ENCODE measurements at regions not wholly inside any gene's neighbourhood (a gene's known extent, or its start where the extent isn't known, plus 50 kb on each side); places are given as distances from the start of the nearest gene placed in this dataset.

DNA sequence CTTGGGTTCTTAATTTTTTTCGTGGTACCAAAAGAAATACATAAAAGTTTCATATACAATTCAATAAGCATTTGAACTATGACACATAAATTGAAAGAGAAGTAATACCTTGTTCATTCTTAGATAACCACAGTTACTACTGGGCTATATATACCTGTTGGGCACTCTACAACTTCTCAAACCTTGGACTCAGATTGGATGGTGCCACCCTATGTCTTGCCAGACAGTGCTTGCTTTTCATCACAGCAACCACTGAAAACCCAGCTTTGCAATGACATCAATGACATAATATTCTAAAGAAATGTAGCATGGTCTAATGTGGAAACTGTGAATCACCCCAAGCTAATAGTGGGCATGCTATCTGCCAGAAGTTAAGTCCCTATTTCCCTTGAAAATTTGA is 62.8 kb upstream of the DPH5 start:
- H2BK12ac ChIP-seq (ENCODE audit: low read length), result no peak overlapping the region
- H3K27ac ChIP-seq (replicated peaks; ENCODE audit: low read length), result no peak overlapping the region
- no CpG with 5 or more reads among the region's 1 CpG for WGBS, 2 donors (ENCODE audit: extremely low coverage in 2 of 2, insufficient read length in 2 of 2, insufficient replicate concordance in 1 of 2)

DNA sequence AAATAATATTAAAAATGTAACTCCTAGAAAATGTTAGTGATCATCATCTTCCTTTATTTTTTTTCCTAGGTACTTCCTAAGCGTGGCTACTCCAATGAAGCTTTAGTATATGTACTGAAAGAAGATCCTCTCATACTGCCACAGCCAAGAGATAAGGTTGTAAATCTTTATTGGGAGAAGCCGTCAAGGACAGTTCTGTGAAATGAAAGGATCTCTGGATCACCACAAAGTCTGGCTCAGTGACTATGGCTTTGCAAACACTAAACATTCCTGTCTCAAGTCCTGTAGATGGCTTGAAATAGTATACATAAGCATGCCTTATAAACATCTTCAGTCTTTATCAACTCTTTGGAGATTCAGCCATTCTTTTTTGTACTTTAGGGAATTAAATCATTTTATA is 61.2 kb upstream of the DPH5 start:
- Histone ChIP-seq H3K4me3 (ENCODE audit: low read length in 2 of 2) (no peak overlapping the region), H3K4me1 (ENCODE audit: control insufficient read depth in 2 of 2, insufficient read depth in 1 of 2, low read depth in 1 of 2, low read length in 2 of 2) (peaks cover 0 to 2% of the 10 kb centered on the region in 2 donors), H2BK12ac (ENCODE audit: low read length) (no peak overlapping the region), H3K14ac (ENCODE audit: low read length) (no peak overlapping the region), H3K4me2 (ENCODE audit: insufficient read depth, low read length, poor library complexity, severe bottlenecking) (no peak overlapping the region), H3K36me3 (replicated peaks in 1 of 2; ENCODE audit: control insufficient read depth in 2 of 2, insufficient read depth in 2 of 2, low read length in 2 of 2) (peaks cover 0 to 7% of the 10 kb centered on the region in 2 donors), H2BK120ac (ENCODE audit: low read depth, low read length) (no peak overlapping the region), H3K27me3 (ENCODE audit: control insufficient read depth in 3 of 3, insufficient read depth in 3 of 3, low read depth in 1 of 3, low read length in 3 of 3) (no peaks in the 10 kb centered on the region), H3K27ac (replicated peaks; ENCODE audit: low read length) (no peak overlapping the region), H2BK5ac (ENCODE audit: low read length) (no peak overlapping the region), H3K4ac (ENCODE audit: low read length) (no peak overlapping the region), H3K9me3 (replicated peaks in 1 of 2; ENCODE audit: control insufficient read depth in 2 of 2, insufficient read depth in 1 of 2, low read depth in 1 of 2, low read length in 2 of 2) (no peaks in the 10 kb centered on the region), H3K23ac (ENCODE audit: low read depth, low read length, poor library complexity) (no peak overlapping the region), H2AK5ac (ENCODE audit: low read depth, low read length) (no peak overlapping the region), H3K18ac (ENCODE audit: low read length) (no peak overlapping the region), H4K8ac (ENCODE audit: low read depth, low read length) (no peak overlapping the region), H3K9ac (ENCODE audit: low read depth, low read length, poor library complexity) (no peak overlapping the region), H3K79me1 (ENCODE audit: low read depth, low read length) (no peaks in the 10 kb centered on the region), H4K91ac (ENCODE audit: low read depth, low read length, poor library complexity) (no peak overlapping the region), H2AFZ (ENCODE audit: low read length) (no peak overlapping the region), H2BK15ac (ENCODE audit: low read length) (no peak overlapping the region)
- WGBS, 2 donors (ENCODE audit: extremely low coverage in 2 of 2, insufficient read length in 2 of 2, insufficient replicate concordance in 1 of 2), result no CpG with 5 or more reads among the region's 2 CpGs
- DNase-seq (ENCODE audit: low spot score), result no peak

More for the DNA sequence above, 62.8 kb upstream of the DPH5 start:
- peaks cover 0 to 7% of the 10 kb centered on the region in 2 donors for H3K36me3 ChIP-seq (replicated peaks in 1 of 2; ENCODE audit: control insufficient read depth in 2 of 2, insufficient read depth in 2 of 2, low read length in 2 of 2)
- H4K8ac ChIP-seq (ENCODE audit: low read depth, low read length), result no peak overlapping the region
- H2BK5ac ChIP-seq (ENCODE audit: low read length), result no peak overlapping the region
- H3K27me3 ChIP-seq (ENCODE audit: control insufficient read depth in 3 of 3, insufficient read depth in 3 of 3, low read depth in 1 of 3, low read length in 3 of 3), result no peaks in the 10 kb centered on the region
- H3K23ac ChIP-seq (ENCODE audit: low read depth, low read length, poor library complexity), result no peak overlapping the region
- H3K4ac ChIP-seq (ENCODE audit: low read length), result no peak overlapping the region
- H2AFZ ChIP-seq (ENCODE audit: low read length), result no peak overlapping the region
- H3K4me2 ChIP-seq (ENCODE audit: insufficient read depth, low read length, poor library complexity, severe bottlenecking), result no peak overlapping the region
- DNase-seq (ENCODE audit: low spot score), result no peak
- no peak overlapping the region for H2BK15ac ChIP-seq (ENCODE audit: low read length)
- no peak overlapping the region for H2AK5ac ChIP-seq (ENCODE audit: low read depth, low read length)
- H3K18ac ChIP-seq (ENCODE audit: low read length), result no peak overlapping the region
- H3K79me1 ChIP-seq (ENCODE audit: low read depth, low read length), result no peaks in the 10 kb centered on the region
- H3K9ac ChIP-seq (ENCODE audit: low read depth, low read length, poor library complexity), result no peak overlapping the region
- H3K4me1 ChIP-seq (ENCODE audit: control insufficient read depth in 2 of 2, insufficient read depth in 1 of 2, low read depth in 1 of 2, low read length in 2 of 2), result peaks cover 0 to 2% of the 10 kb centered on the region in 2 donors
- H2BK120ac ChIP-seq (ENCODE audit: low read depth, low read length), result no peak overlapping the region
- no peak overlapping the region for H3K4me3 ChIP-seq (ENCODE audit: low read length in 2 of 2)
- no peaks in the 10 kb centered on the region for H3K9me3 ChIP-seq (replicated peaks in 1 of 2; ENCODE audit: control insufficient read depth in 2 of 2, insufficient read depth in 1 of 2, low read depth in 1 of 2, low read length in 2 of 2)
- H3K14ac ChIP-seq (ENCODE audit: low read length), result no peak overlapping the region
- no peak overlapping the region for H4K91ac ChIP-seq (ENCODE audit: low read depth, low read length, poor library complexity)

DNA sequence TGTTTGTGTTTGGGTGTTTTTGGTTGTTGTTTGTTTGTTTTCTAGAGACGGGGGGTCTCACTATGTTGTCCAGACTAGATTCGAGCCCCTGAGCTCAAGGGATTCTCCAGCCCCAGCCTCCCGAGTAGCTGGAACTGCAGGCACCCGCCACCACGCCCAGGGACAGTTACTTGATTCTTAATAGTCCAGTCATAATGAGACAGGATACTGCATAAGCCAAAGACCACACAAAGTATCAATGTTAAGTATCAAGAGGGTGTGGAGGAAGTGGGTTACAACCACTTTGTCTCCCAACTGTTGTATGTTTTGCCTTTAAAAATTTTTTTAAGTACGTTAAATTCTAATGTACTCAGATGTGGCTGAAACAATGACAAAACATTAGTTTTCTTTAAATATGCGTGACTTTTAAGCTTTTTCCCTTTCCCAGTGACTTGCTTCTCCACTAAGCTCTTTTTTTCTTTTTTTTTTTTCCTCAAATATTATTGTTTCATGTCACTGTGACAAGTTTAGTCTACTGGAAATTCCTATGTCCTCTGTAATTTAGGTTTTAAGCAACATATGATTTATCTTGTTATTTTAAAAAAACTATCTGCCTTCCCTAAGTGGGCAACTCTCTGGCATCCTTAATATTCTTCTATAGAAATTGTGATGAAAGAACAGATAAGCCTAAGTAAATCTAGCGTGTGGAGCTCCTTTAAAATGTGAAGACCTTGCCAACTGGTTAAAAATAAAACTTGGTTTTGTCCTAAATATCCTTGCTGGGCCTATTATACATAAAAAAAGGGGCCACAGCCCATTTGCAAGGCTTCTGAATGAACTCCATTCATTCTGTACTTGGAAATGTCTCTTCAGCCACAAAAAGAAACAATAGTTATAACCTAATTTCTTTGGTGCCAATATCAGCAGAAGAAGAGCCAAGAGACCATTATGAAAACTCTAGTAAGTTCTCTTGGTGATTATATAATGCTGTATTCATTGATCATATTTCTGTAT is 56.2 kb upstream of the DPH5 start:
- no peak overlapping the region for H2BK120ac ChIP-seq (ENCODE audit: low read depth, low read length)
- no peak for DNase-seq (ENCODE audit: low spot score)
- no peaks in the 10 kb centered on the region for H3K79me1 ChIP-seq (ENCODE audit: low read depth, low read length)
- H4K8ac ChIP-seq (ENCODE audit: low read depth, low read length), result no peak overlapping the region
- no peak overlapping the region for H3K23ac ChIP-seq (ENCODE audit: low read depth, low read length, poor library complexity)
- H3K27ac ChIP-seq (replicated peaks; ENCODE audit: low read length), result no peak overlapping the region
- no peak overlapping the region for H3K4me3 ChIP-seq (ENCODE audit: low read length in 2 of 2)
- H4K91ac ChIP-seq (ENCODE audit: low read depth, low read length, poor library complexity), result no peak overlapping the region
- peaks cover 0 to 2% of the 10 kb centered on the region in 2 donors for H3K4me1 ChIP-seq (ENCODE audit: control insufficient read depth in 2 of 2, insufficient read depth in 1 of 2, low read depth in 1 of 2, low read length in 2 of 2)
- H2BK15ac ChIP-seq (ENCODE audit: low read length), result no peak overlapping the region
- H2BK5ac ChIP-seq (ENCODE audit: low read length), result no peak overlapping the region
- no peak overlapping the region for H2AK5ac ChIP-seq (ENCODE audit: low read depth, low read length)
- no peaks in the 10 kb centered on the region for H3K27me3 ChIP-seq (ENCODE audit: control insufficient read depth in 3 of 3, insufficient read depth in 3 of 3, low read depth in 1 of 3, low read length in 3 of 3)
- no peak overlapping the region for H3K4ac ChIP-seq (ENCODE audit: low read length)
- no peak overlapping the region for H3K4me2 ChIP-seq (ENCODE audit: insufficient read depth, low read length, poor library complexity, severe bottlenecking)
- no peak overlapping the region for H3K18ac ChIP-seq (ENCODE audit: low read length)
- no peak overlapping the region for H3K9ac ChIP-seq (ENCODE audit: low read depth, low read length, poor library complexity)
- H2AFZ ChIP-seq (ENCODE audit: low read length), result no peak overlapping the region
- WGBS, 2 donors (ENCODE audit: extremely low coverage in 2 of 2, insufficient read length in 2 of 2, insufficient replicate concordance in 1 of 2), result no CpG with 5 or more reads among the region's 8 CpGs
- H3K9me3 ChIP-seq (replicated peaks in 1 of 2; ENCODE audit: control insufficient read depth in 2 of 2, insufficient read depth in 1 of 2, low read depth in 1 of 2, low read length in 2 of 2), result peaks cover 0 to 3% of the 10 kb centered on the region in 2 donors
- H3K36me3 ChIP-seq (replicated peaks in 1 of 2; ENCODE audit: control insufficient read depth in 2 of 2, insufficient read depth in 2 of 2, low read length in 2 of 2), result peaks cover 0 to 20% of the 10 kb centered on the region in 2 donors
- H3K14ac ChIP-seq (ENCODE audit: low read length), result no peak overlapping the region
- H2BK12ac ChIP-seq (ENCODE audit: low read length), result no peak overlapping the region

GRCh38 chr1:101080859-101081258 is 55.3 kb upstream of the DPH5 start:
- H2AK5ac ChIP-seq (ENCODE audit: low read depth, low read length), result no peak overlapping the region
- no peak overlapping the region for H2BK5ac ChIP-seq (ENCODE audit: low read length)
- no peak overlapping the region for H3K4ac ChIP-seq (ENCODE audit: low read length)
- H2AFZ ChIP-seq (ENCODE audit: low read length), result no peak overlapping the region
- no peak overlapping the region for H2BK120ac ChIP-seq (ENCODE audit: low read depth, low read length)
- peaks cover 0 to 3% of the 10 kb centered on the region in 2 donors for H3K9me3 ChIP-seq (replicated peaks in 1 of 2; ENCODE audit: control insufficient read depth in 2 of 2, insufficient read depth in 1 of 2, low read depth in 1 of 2, low read length in 2 of 2)
- no peak overlapping the region for H3K27ac ChIP-seq (replicated peaks; ENCODE audit: low read length)
- H2BK15ac ChIP-seq (ENCODE audit: low read length), result no peak overlapping the region
- H3K36me3 ChIP-seq (replicated peaks in 1 of 2; ENCODE audit: control insufficient read depth in 2 of 2, insufficient read depth in 2 of 2, low read length in 2 of 2), result peaks cover 0 to 20% of the 10 kb centered on the region in 2 donors
- no peak overlapping the region for H3K9ac ChIP-seq (ENCODE audit: low read depth, low read length, poor library complexity)
- no peaks in the 10 kb centered on the region for H3K27me3 ChIP-seq (ENCODE audit: control insufficient read depth in 3 of 3, insufficient read depth in 3 of 3, low read depth in 1 of 3, low read length in 3 of 3)
- no peak overlapping the region for H3K14ac ChIP-seq (ENCODE audit: low read length)
- no peak overlapping the region for H3K4me3 ChIP-seq (ENCODE audit: low read length in 2 of 2)
- no peaks in the 10 kb centered on the region for H3K79me1 ChIP-seq (ENCODE audit: low read depth, low read length)
- H4K8ac ChIP-seq (ENCODE audit: low read depth, low read length), result no peak overlapping the region
- no peak for DNase-seq (ENCODE audit: low spot score)
- no CpG with 5 or more reads among the region's 3 CpGs for WGBS, 2 donors (ENCODE audit: extremely low coverage in 2 of 2, insufficient read length in 2 of 2, insufficient replicate concordance in 1 of 2)
- no peak overlapping the region for H3K23ac ChIP-seq (ENCODE audit: low read depth, low read length, poor library complexity)
- no peak overlapping the region for H3K4me2 ChIP-seq (ENCODE audit: insufficient read depth, low read length, poor library complexity, severe bottlenecking)
- H4K91ac ChIP-seq (ENCODE audit: low read depth, low read length, poor library complexity), result no peak overlapping the region
- no peak overlapping the region for H2BK12ac ChIP-seq (ENCODE audit: low read length)
- H3K18ac ChIP-seq (ENCODE audit: low read length), result no peak overlapping the region
- peaks cover 0 to 2% of the 10 kb centered on the region in 2 donors for H3K4me1 ChIP-seq (ENCODE audit: control insufficient read depth in 2 of 2, insufficient read depth in 1 of 2, low read depth in 1 of 2, low read length in 2 of 2)
